GM12878 (cell line): ENCODE measurements at regions not wholly inside any gene's neighbourhood (a gene's known extent, or its start where the extent isn't known, plus 50 kb on each side); places are given as distances from the start of the nearest gene placed in this dataset.

ENCODE experiments used
- ATAC-seq: fragments of 200-7000 bp; cut with Tn5 transposase; 3 replicates; pipeline ENCODE4 v1.9.1; 2020; ENCODE audit warnings: mild to moderate bottlenecking, moderate library complexity
- BruUV-seq: library from RNA; stranded (reverse); fragments of 400-500 nt; replicated peaks from 2 replicates; lab custom pipeline; 2021; lab: Mats Ljungman, UMichigan
- CTCF ChIA-PET: fragments of 300-600 bp; sonication (Branson Sonifier 250); formaldehyde crosslinking; extraction: SDS; loops from one replicate; lab custom pipeline; 2021; ENCODE audit warnings: inconsistent platforms; lab: Yijun Ruan, JAX
- POLR2A ChIA-PET: fragments of 350-600 bp; formaldehyde crosslinking; extraction: SDS; loops from one replicate; lab custom pipeline; 2021; ENCODE audit warnings: inconsistent platforms; lab: Charles Lee
- RAD21 ChIA-PET: fragments of 300-600 bp; sonication (Branson Sonifier 250); formaldehyde crosslinking; loops from one replicate; lab custom pipeline; 2023; ENCODE audit warnings: antibody characterized with exemption; ENCODE audit not compliant: unreplicated experiment; lab: Charles Lee
- SMC1A ChIA-PET: fragments of 300-600 bp; sonication (Branson Sonifier 250); formaldehyde crosslinking; loops from one replicate; lab custom pipeline; 2023; ENCODE audit not compliant: unreplicated experiment, uncharacterized antibody; lab: Charles Lee
- DNase-seq: peaks from one replicate; pipeline ENCODE4 v3.0.0-alpha.2; 2011; ENCODE audit warnings: low read depth, low spot score
- FAIRE-seq: peaks from 3 replicates; lab custom pipeline; 2011; peaks lifted over from hg19 to GRCh38; lab: Jason Lieb, UNC
- H2AFZ ChIP-seq: 2 replicates; pipeline ENCODE4 v1.6.0; 2011; ENCODE audit warnings: low read depth, low read length, control low read depth; ENCODE audit not compliant: control insufficient read depth
- H3K27ac ChIP-seq: 2 replicates; pipeline ENCODE4 v1.5.1; 2011; ENCODE audit warnings: control low read depth; ENCODE audit not compliant: control insufficient read depth, insufficient read depth
- H3K27me3 ChIP-seq, 2 experiments: replicated peaks in 1 of 2; 2 replicates each; pipeline versions ENCODE4 v1.6.0 to v1.6.1; 2011; ENCODE audit warnings: low read length in 1 of 2; ENCODE audit not compliant: control insufficient read depth in 2 of 2, insufficient read depth in 2 of 2
- H3K36me3 ChIP-seq, 2 experiments: 2 replicates each; pipeline ENCODE4 v1.5.1; 2011; ENCODE audit warnings: low read length in 1 of 2; ENCODE audit not compliant: control insufficient read depth in 2 of 2, insufficient read depth in 2 of 2
- H3K4me1 ChIP-seq: 2 replicates; pipeline ENCODE4 v1.6.1; 2011; ENCODE audit warnings: mild to moderate bottlenecking, low read length, moderate library complexity, mixed read lengths; ENCODE audit not compliant: control insufficient read depth, insufficient read depth
- H3K4me2 ChIP-seq: 2 replicates; pipeline ENCODE4 v1.6.0; 2011; ENCODE audit warnings: control low read depth; ENCODE audit not compliant: control insufficient read depth, insufficient read depth
- H3K4me3 ChIP-seq: fragments of 200-600 bp; sonication (generic); 2 replicates; pipeline ENCODE4 v1.5.1; 2016
- H3K79me2 ChIP-seq: 2 replicates; pipeline ENCODE4 v1.6.0; 2011; ENCODE audit warnings: low read length; ENCODE audit not compliant: control insufficient read depth, insufficient read depth
- H3K9ac ChIP-seq: 2 replicates; pipeline ENCODE4 v1.8.0; 2011; ENCODE audit warnings: low read length, control low read depth, mixed read lengths; ENCODE audit not compliant: control insufficient read depth, insufficient read depth
- H3K9me3 ChIP-seq: replicated peaks from 3 replicates; pipeline ENCODE4 v1.5.1; 2011; ENCODE audit warnings: mild to moderate bottlenecking, low read length; ENCODE audit not compliant: control insufficient read depth, insufficient read depth
- H4K20me1 ChIP-seq: 2 replicates; pipeline ENCODE4 v1.6.0; 2011; ENCODE audit not compliant: control insufficient read depth, insufficient read depth
- ATF7 ChIP-seq: fragments of 450-650 bp; IDR thresholded peaks from 2 replicates; pipeline ENCODE4 v1.6.1; 2016; ENCODE audit warnings: low read depth, mild to moderate bottlenecking
- CEBPB ChIP-seq, 2 experiments: fragments of 150-350 bp in 1 of 2; IDR thresholded peaks; 2 replicates each; pipeline ENCODE4 v1.6.1; 2012 to 2014; ENCODE audit warnings: low read depth in 2 of 2, low read length in 2 of 2, borderline replicate concordance in 1 of 2, inconsistent platforms in 1 of 2
- CHD1 ChIP-seq: IDR thresholded peaks from 2 replicates; pipeline ENCODE4 v1.6.1; 2012; ENCODE audit warnings: low read depth, low read length, improper control_type of control experiment
- CHD2 ChIP-seq: IDR thresholded peaks from 2 replicates; pipeline ENCODE4 v1.6.1; 2011; ENCODE audit warnings: low read depth, low read length, improper control_type of control experiment, borderline replicate concordance
- EP300 ChIP-seq, 2 experiments: fragments of 150-350 bp in 1 of 2; IDR thresholded peaks; 2 replicates each; pipeline ENCODE4 v1.6.1; 2011 to 2012; ENCODE audit warnings: low read depth in 2 of 2, low read length in 2 of 2, borderline replicate concordance in 1 of 2, improper control_type of control experiment in 1 of 2, inconsistent platforms in 1 of 2; ENCODE audit not compliant: control insufficient read depth in 1 of 2
- ESRRA ChIP-seq: IDR thresholded peaks from 2 replicates; pipeline ENCODE4 v1.6.1; 2012; ENCODE audit warnings: mild to moderate bottlenecking, low read length, improper control_type of control experiment
- MEF2A ChIP-seq: IDR thresholded peaks from 2 replicates; pipeline ENCODE4 v1.6.1; 2011; ENCODE audit warnings: low read depth, mild to moderate bottlenecking, low read length, moderate library complexity; ENCODE audit not compliant: insufficient read depth
- MXI1 ChIP-seq: fragments of 150-350 bp; IDR thresholded peaks from 2 replicates; pipeline ENCODE4 v1.6.1; 2011; ENCODE audit warnings: low read depth, mild to moderate bottlenecking, inconsistent platforms, low read length, improper control_type of control experiment
- NFXL1 ChIP-seq: fragments of 450-650 bp; IDR thresholded peaks from 2 replicates; pipeline ENCODE4 v1.6.1; 2017; ENCODE audit warnings: antibody characterized with exemption, mild to moderate bottlenecking, borderline replicate concordance
- NKRF ChIP-seq: fragments of 450-650 bp; conservative IDR thresholded peaks from 2 replicates; pipeline ENCODE4 v1.6.1; 2017; ENCODE audit warnings: mild to moderate bottlenecking, moderate library complexity
- NRF1 ChIP-seq: conservative IDR thresholded peaks from 2 replicates; pipeline ENCODE4 v1.6.1; 2011; ENCODE audit warnings: mild to moderate bottlenecking, low read depth, low read length, improper control_type of control experiment
- PKNOX1 ChIP-seq: fragments of 450-650 bp; IDR thresholded peaks from 2 replicates; pipeline ENCODE4 v1.6.1; 2016; ENCODE audit warnings: mild to moderate bottlenecking
- PML ChIP-seq: IDR thresholded peaks from 2 replicates; pipeline ENCODE4 v1.6.1; 2012; ENCODE audit warnings: low read length, inconsistent platforms
- SKIL ChIP-seq: fragments of 450-650 bp; IDR thresholded peaks from 2 replicates; pipeline ENCODE4 v1.6.1; 2017; ENCODE audit warnings: mild to moderate bottlenecking, low read depth, inconsistent platforms; ENCODE audit not compliant: poor library complexity, severe bottlenecking
- SMC3 ChIP-seq: IDR thresholded peaks from 2 replicates; pipeline ENCODE4 v1.6.1; 2011; ENCODE audit warnings: low read length, improper control_type of control experiment, borderline replicate concordance
- ZBTB33 ChIP-seq: fragments of 450-650 bp; IDR thresholded peaks from 2 replicates; pipeline ENCODE4 v1.6.1; 2017; ENCODE audit warnings: mild to moderate bottlenecking
- WGBS: methylation state at CpG from one replicate; pipeline ENCODE4 v1.1.6; 2016; ENCODE audit warnings: low lambda C conversion rate; ENCODE audit not compliant: insufficient replicate concordance, insufficient coverage; ENCODE audit errors: missing lambda C conversion rate; 5-methylcytosine and 5-hydroxymethylcytosine counted together
- in situ Hi-C: fragments of 300-500 bp; cut with MboI; formaldehyde crosslinking; loops from 9 replicates; pipeline ENCODE4 v1.14.3; 2018; ENCODE audit warnings: mixed read lengths
- intact Hi-C: fragments of 100-400 bp; cut with micrococcal nuclease; formaldehyde crosslinking; loops from one replicate; pipeline ENCODE4 v1.14.2; 2022; ENCODE audit not compliant: unreplicated experiment

GRCh38 chr6:44560458-44561059 is 173.1 kb downstream of the CDC5L start:
- BruUV-seq = no TSS peak
- 31% methylated on average over 12 of the region's 12 CpGs for WGBS
- CTCF ChIA-PET = no interaction called here
- no peak overlapping the region for H3K9ac ChIP-seq
- in situ Hi-C loops (no loop called here), intact Hi-C loops (no loop called here)
- H3K36me3 ChIP-seq = no peaks in the 10 kb centered on the region
- H3K4me2 ChIP-seq = no peak overlapping the region
- TF ChIP-seq SMC3 (no peak), ATF7 (no peak), CHD2 (no peak), CEBPB (IDR thresholded peaks at IDR 0.05; ENCODE audit: borderline replicate concordance in 1 of 2, low read depth in 2 of 2, low read length in 2 of 2) (no peak), NKRF (no peak), NRF1 (no peak), NFXL1 (no peak), MEF2A (no peak), ESRRA (no peak), CHD1 (no peak), EP300 (IDR thresholded peaks at IDR 0.05; ENCODE audit: borderline replicate concordance in 1 of 2, control insufficient read depth in 1 of 2, low read depth in 2 of 2, low read length in 2 of 2) (no peak), PKNOX1 (no peak), ZBTB33 (no peak), SKIL (no peak), PML (no peak), MXI1 (no peak)
- H3K4me3 ChIP-seq = no peak overlapping the region
- H3K27ac ChIP-seq = no peak overlapping the region
- H2AFZ ChIP-seq = no peak overlapping the region
- ATAC-seq (no peak), FAIRE-seq (no peak), DNase-seq (no peak)
- H3K79me2 ChIP-seq = no peaks in the 10 kb centered on the region
- SMC1A ChIA-PET = interaction anchor here (1.0 kb wide), 1 partner anchor 31 kb away, joined by 3 read pairs; no protein-coding TSS in a partner anchor
- no peaks in the 10 kb centered on the region for H3K9me3 ChIP-seq
- POLR2A ChIA-PET = no interaction called here
- no peaks in the 10 kb centered on the region for H4K20me1 ChIP-seq
- RAD21 ChIA-PET = no interaction called here
- H3K27me3 ChIP-seq = peaks cover 1 to 5% of the 10 kb centered on the region in 2 experiments; a peak in 2 of 4 replicates
- H3K4me1 ChIP-seq = peaks cover 6% of the 10 kb centered on the region; the same call in 1 of the 2 replicates
